Mesendoderm (in vitro differentiated cells): ENCODE measurements at regions not wholly inside any gene's neighbourhood (a gene's known extent, or its start where the extent isn't known, plus 50 kb on each side); places are given as distances from the start of the nearest gene placed in this dataset.
"Not testable (repeated sequence)": the region's sequence is repeated elsewhere in the genome, so short reads cannot be mapped to it uniquely, and the experiment has no call there.

ENCODE experiments used
- DNase-seq: peaks from one replicate; pipeline ENCODE4 v3.0.0; 2013
- H2AK5ac ChIP-seq: 2 replicates; pipeline ENCODE4 v1.6.1; 2013; ENCODE audit warnings: low read length, inconsistent platforms
- H2BK120ac ChIP-seq: 2 replicates; pipeline ENCODE4 v1.6.1; 2013; ENCODE audit warnings: low read depth, mild to moderate bottlenecking, low read length, moderate library complexity, mixed read lengths
- H2BK15ac ChIP-seq: replicated peaks from 2 replicates; pipeline ENCODE4 v1.6.1; 2013; ENCODE audit warnings: low read depth, mild to moderate bottlenecking, moderate library complexity
- H2BK5ac ChIP-seq: 2 replicates; pipeline ENCODE4 v1.6.1; 2013; ENCODE audit warnings: low read length, inconsistent platforms
- H3K18ac ChIP-seq: 2 replicates; pipeline ENCODE4 v1.6.1; 2013; ENCODE audit warnings: mild to moderate bottlenecking, low read length, mixed read lengths
- H3K23ac ChIP-seq: one replicate; pipeline ENCODE4 v1.6.1; 2013; ENCODE audit warnings: low read length
- H3K27ac ChIP-seq: 2 replicates; pipeline ENCODE4 v1.5.1; 2013; ENCODE audit warnings: low read depth, mild to moderate bottlenecking, inconsistent platforms, low read length, moderate library complexity
- H3K27me3 ChIP-seq: 2 replicates; pipeline ENCODE4 v1.6.1; 2013; ENCODE audit warnings: low read length, control low read depth, mild to moderate bottlenecking, inconsistent platforms; ENCODE audit not compliant: insufficient read depth, poor library complexity
- H3K36me3 ChIP-seq: 2 replicates; pipeline ENCODE4 v1.6.1; 2013; ENCODE audit warnings: low read length, inconsistent platforms; ENCODE audit not compliant: control insufficient read depth, insufficient read depth
- H3K4ac ChIP-seq: one replicate; pipeline ENCODE4 v1.6.1; 2013; ENCODE audit warnings: low read depth, mild to moderate bottlenecking, low read length, moderate library complexity
- H3K4me1 ChIP-seq: 2 replicates; pipeline ENCODE4 v1.6.1; 2013; ENCODE audit warnings: low read depth, low read length, inconsistent platforms; ENCODE audit not compliant: control insufficient read depth
- H3K4me2 ChIP-seq: 2 replicates; pipeline ENCODE4 v1.6.1; 2013; ENCODE audit warnings: low read length
- H3K4me3 ChIP-seq: 2 replicates; pipeline ENCODE4 v1.5.1; 2013; ENCODE audit warnings: mild to moderate bottlenecking, low read length
- H3K56ac ChIP-seq: one replicate; pipeline ENCODE4 v1.6.1; 2013; ENCODE audit warnings: low read length
- H3K79me1 ChIP-seq: 2 replicates; pipeline ENCODE4 v1.6.1; 2013; ENCODE audit warnings: low read length, inconsistent platforms
- H3K79me2 ChIP-seq: 2 replicates; pipeline ENCODE4 v1.6.1; 2013; ENCODE audit warnings: mild to moderate bottlenecking, low read length; ENCODE audit not compliant: control insufficient read depth, insufficient read depth
- H3K9ac ChIP-seq: 2 replicates; pipeline ENCODE4 v1.6.1; 2013; ENCODE audit warnings: low read length, inconsistent platforms
- H4K5ac ChIP-seq: one replicate; pipeline ENCODE4 v1.6.1; 2013; ENCODE audit warnings: low read length
- H4K8ac ChIP-seq: one replicate; pipeline ENCODE4 v1.6.1; 2013; ENCODE audit warnings: low read depth, mild to moderate bottlenecking, control low read depth, low read length, moderate library complexity
- WGBS: extraction: QIAGEN DNeasy Blood & Tissue Kit; methylation state at CpG from one replicate; pipeline ENCODE4 v1.1.7; 2013; ENCODE audit warnings: low lambda C conversion rate, missing lambda C conversion rate; ENCODE audit not compliant: insufficient coverage; ENCODE audit errors: extremely low coverage; 5-methylcytosine and 5-hydroxymethylcytosine counted together

GRCh38 chr3:103227651-103228050, 792.8 kb downstream of the ZPLD1 start:
- DNase-seq: no peak
- H3K4me1 ChIP-seq: no peaks in the 10 kb centered on the region
- no peaks in the 10 kb centered on the region for H3K79me2 ChIP-seq
- no peaks in the 10 kb centered on the region for H3K79me1 ChIP-seq
- no peak overlapping the region for H2AK5ac ChIP-seq
- H2BK5ac ChIP-seq: no peak overlapping the region
- no peak overlapping the region for H4K5ac ChIP-seq
- H3K36me3 ChIP-seq: no peaks in the 10 kb centered on the region
- no peak overlapping the region for H3K4me2 ChIP-seq
- no peak overlapping the region for H4K8ac ChIP-seq
- no CpG with 5 or more reads among the region's 4 CpGs for WGBS
- H2BK15ac ChIP-seq: no peak overlapping the region
- H3K4ac ChIP-seq: no peak overlapping the region
- H3K18ac ChIP-seq: no peak overlapping the region
- H3K4me3 ChIP-seq: no peak overlapping the region
- no peak overlapping the region for H3K9ac ChIP-seq
- H3K56ac ChIP-seq: no peak overlapping the region
- no peak overlapping the region for H2BK120ac ChIP-seq
- H3K23ac ChIP-seq: no peak overlapping the region
- no peaks in the 10 kb centered on the region for H3K27me3 ChIP-seq
- no peak overlapping the region for H3K27ac ChIP-seq

- H3K27ac ChIP-seq: no peak overlapping the region
- no peak overlapping the region for H2AK5ac ChIP-seq
- no peak overlapping the region for H3K18ac ChIP-seq
- H3K79me1 ChIP-seq: no peaks in the 10 kb centered on the region
- no peaks in the 10 kb centered on the region for H3K79me2 ChIP-seq
- H3K4me3 ChIP-seq: no peak overlapping the region
- no peak overlapping the region for H2BK5ac ChIP-seq
- no peak overlapping the region for H2BK15ac ChIP-seq
- H3K56ac ChIP-seq: no peak overlapping the region
- H4K8ac ChIP-seq: no peak overlapping the region
- H2BK120ac ChIP-seq: no peak overlapping the region
- no peaks in the 10 kb centered on the region for H3K36me3 ChIP-seq
- no peak overlapping the region for H3K4me2 ChIP-seq
- no peaks in the 10 kb centered on the region for H3K27me3 ChIP-seq
- H3K9ac ChIP-seq: no peak overlapping the region
- H3K23ac ChIP-seq: no peak overlapping the region
- no peak overlapping the region for H3K4ac ChIP-seq
- H3K4me1 ChIP-seq: no peaks in the 10 kb centered on the region
- no peak overlapping the region for H4K5ac ChIP-seq
- no peak for DNase-seq
Measured at GRCh38 chr3:103247459-103247858, 812.6 kb downstream of the ZPLD1 start.

- H4K5ac ChIP-seq, H3K4ac ChIP-seq, DNase-seq, H3K4me3 ChIP-seq, H3K79me1 ChIP-seq, H3K18ac ChIP-seq, H3K27me3 ChIP-seq, H3K79me2 ChIP-seq, H3K23ac ChIP-seq, H3K4me2 ChIP-seq, H4K8ac ChIP-seq, H2BK15ac ChIP-seq, H3K27ac ChIP-seq, H3K56ac ChIP-seq, H2BK120ac ChIP-seq, H3K9ac ChIP-seq, H3K36me3 ChIP-seq, H2BK5ac ChIP-seq, H2AK5ac ChIP-seq, H3K4me1 ChIP-seq: not testable (repeated sequence)
- no CpG with 5 or more reads among the region's 24 CpGs for WGBS
Measured at GRCh38 chr3:103254827-103255226, 820.0 kb downstream of the ZPLD1 start.

GRCh38 chr3:103269287-103269686, 834.5 kb downstream of the ZPLD1 start:
- Histone ChIP-seq H3K36me3 (no peaks in the 10 kb centered on the region), H3K79me1 (no peaks in the 10 kb centered on the region), H2AK5ac (no peak overlapping the region), H3K4me3 (no peak overlapping the region), H4K8ac (no peak overlapping the region), H3K9ac (no peak overlapping the region), H3K4ac (no peak overlapping the region), H3K27me3 (no peaks in the 10 kb centered on the region), H3K23ac (no peak overlapping the region), H3K4me2 (no peak overlapping the region), H3K27ac (no peak overlapping the region), H3K56ac (no peak overlapping the region), H4K5ac (no peak overlapping the region), H3K4me1 (no peaks in the 10 kb centered on the region), H3K79me2 (no peaks in the 10 kb centered on the region), H2BK5ac (no peak overlapping the region), H3K18ac (no peak overlapping the region), H2BK120ac (no peak overlapping the region), H2BK15ac (no peak overlapping the region)
- no peak for DNase-seq

- no peak overlapping the region for H3K4me3 ChIP-seq
- H2AK5ac ChIP-seq: no peak overlapping the region
- WGBS: no CpG with 5 or more reads among the region's 2 CpGs
- H2BK120ac ChIP-seq: no peak overlapping the region
- H3K4ac ChIP-seq: no peak overlapping the region
- no peak overlapping the region for H4K8ac ChIP-seq
- no peaks in the 10 kb centered on the region for H3K4me1 ChIP-seq
- H3K79me2 ChIP-seq: no peaks in the 10 kb centered on the region
- no peak overlapping the region for H3K18ac ChIP-seq
- H3K36me3 ChIP-seq: no peaks in the 10 kb centered on the region
- no peak overlapping the region for H3K4me2 ChIP-seq
- H3K27ac ChIP-seq: no peak overlapping the region
- H3K27me3 ChIP-seq: no peaks in the 10 kb centered on the region
- no peak overlapping the region for H3K23ac ChIP-seq
- H3K79me1 ChIP-seq: no peaks in the 10 kb centered on the region
- DNase-seq: peak; percentile 15
- no peak overlapping the region for H2BK5ac ChIP-seq
- H3K9ac ChIP-seq: no peak overlapping the region
- H4K5ac ChIP-seq: no peak overlapping the region
- no peak overlapping the region for H3K56ac ChIP-seq
- no peak overlapping the region for H2BK15ac ChIP-seq
Measured at GRCh38 chr3:103271575-103271974, 836.8 kb downstream of the ZPLD1 start.

GRCh38 chr3:103295974-103296570, 861.3 kb downstream of the ZPLD1 start:
- Histone ChIP-seq H3K56ac (no peak overlapping the region), H2BK120ac (no peak overlapping the region), H3K4me1 (no peaks in the 10 kb centered on the region), H3K27me3 (no peaks in the 10 kb centered on the region), H3K79me2 (no peaks in the 10 kb centered on the region), H3K4me2 (no peak overlapping the region), H2BK5ac (no peak overlapping the region), H3K18ac (no peak overlapping the region), H3K4me3 (no peak overlapping the region), H3K27ac (no peak overlapping the region), H3K4ac (no peak overlapping the region), H2BK15ac (no peak overlapping the region), H3K9ac (no peak overlapping the region), H3K36me3 (no peaks in the 10 kb centered on the region), H3K79me1 (no peaks in the 10 kb centered on the region), H2AK5ac (no peak overlapping the region), H4K5ac (no peak overlapping the region), H3K23ac (no peak overlapping the region), H4K8ac (no peak overlapping the region)
- peak; percentile 22 for DNase-seq
- WGBS: no CpG with 5 or more reads among the region's 2 CpGs
